ENCODE measurements at regions not wholly inside any gene's neighbourhood (a gene's known extent, or its start where the extent isn't known, plus 50 kb on each side); places are given as distances from the start of the nearest gene placed in this dataset.

GRCh38 chr16:64845071-64845470 is 276.8 kb downstream of the CDH11 start:
- ATAC-seq: no peak

GRCh38 chr16:64841482-64841881 is 280.4 kb downstream of the CDH11 start:
- peaks cover 0 to 17% of the 10 kb centered on the region in 2 donors for H3K36me3 Mint-ChIP-seq
- H3K9me3 Mint-ChIP-seq: peaks cover 40 to 43% of the 10 kb centered on the region in 2 donors
- no peak overlapping the region for H3K27ac Mint-ChIP-seq
- DNase-seq (ENCODE audit: low spot score in 2 of 2) (no peak), ATAC-seq (no peak)

More at GRCh38 chr16:64845071-64845470, 276.8 kb downstream of the CDH11 start:
- DNase-seq (ENCODE audit: low spot score in 2 of 2): no peak
- H3K9me3 Mint-ChIP-seq: peaks cover 31 to 45% of the 10 kb centered on the region in 2 donors
- H3K27ac Mint-ChIP-seq: no peak overlapping the region
- H3K36me3 Mint-ChIP-seq: peaks cover 0 to 10% of the 10 kb centered on the region in 2 donors

GRCh38 chr16:64841071-64841470 is 280.8 kb downstream of the CDH11 start:
- Mint-ChIP-seq H3K27ac (no peak overlapping the region), H3K9me3 (peaks cover 43 to 45% of the 10 kb centered on the region in 2 donors), H3K36me3 (peaks cover 0 to 17% of the 10 kb centered on the region in 2 donors)
- DNase-seq (ENCODE audit: low spot score in 2 of 2) (no peak), ATAC-seq (no peak)

GRCh38 chr16:64830653-64831052 is 291.2 kb downstream of the CDH11 start:
- H3K9me3 Mint-ChIP-seq: peaks cover 17 to 26% of the 10 kb centered on the region in 2 donors
- ATAC-seq (no peak), DNase-seq (ENCODE audit: low spot score in 2 of 2) (no peak)
- H3K27ac Mint-ChIP-seq: no peak overlapping the region
- H3K36me3 Mint-ChIP-seq: peaks cover 0 to 13% of the 10 kb centered on the region in 2 donors

GRCh38 chr16:64829678-64830077 is 292.2 kb downstream of the CDH11 start:
- DNase-seq (ENCODE audit: low spot score in 2 of 2) (no peak), ATAC-seq (no peak)
- Mint-ChIP-seq H3K9me3 (peaks cover 21 to 27% of the 10 kb centered on the region in 2 donors), H3K27ac (no peak overlapping the region), H3K36me3 (peaks cover 0 to 12% of the 10 kb centered on the region in 2 donors)

- Mint-ChIP-seq H3K36me3 (peaks cover 0 to 9% of the 10 kb centered on the region in 2 donors), H3K9me3 (peaks cover 30% of the 10 kb centered on the region in 2 donors), H3K27ac (no peak overlapping the region)
- DNase-seq (ENCODE audit: low spot score in 2 of 2): no peak
- ATAC-seq: no peak
Measured at GRCh38 chr16:64826374-64826773, 295.5 kb downstream of the CDH11 start.

- H3K9me3 Mint-ChIP-seq: peaks cover 30 to 40% of the 10 kb centered on the region in 2 donors
- peaks cover 0 to 13% of the 10 kb centered on the region in 2 donors for H3K36me3 Mint-ChIP-seq
- H3K27ac Mint-ChIP-seq: no peak overlapping the region
- ATAC-seq (no peak), DNase-seq (ENCODE audit: low spot score in 2 of 2) (no peak)
Measured at GRCh38 chr16:64823481-64824075, 298.3 kb downstream of the CDH11 start.

- ATAC-seq: no peak
- H3K9me3 Mint-ChIP-seq: peaks cover 31 to 36% of the 10 kb centered on the region in 2 donors
- H3K36me3 Mint-ChIP-seq: peaks cover 0 to 4% of the 10 kb centered on the region in 2 donors
- no peak for DNase-seq (ENCODE audit: low spot score in 2 of 2)
- H3K27ac Mint-ChIP-seq: no peak overlapping the region
Measured at GRCh38 chr16:64809876-64810629, 311.8 kb downstream of the CDH11 start.

- ATAC-seq: no peak
- Mint-ChIP-seq H3K27ac (no peak overlapping the region), H3K36me3 (peaks cover 0 to 4% of the 10 kb centered on the region in 2 donors), H3K9me3 (peaks cover 35 to 36% of the 10 kb centered on the region in 2 donors)
- DNase-seq (ENCODE audit: low spot score in 2 of 2): no peak
Measured at GRCh38 chr16:64808474-64808873, 313.4 kb downstream of the CDH11 start.

- H3K27ac Mint-ChIP-seq: no peak overlapping the region
- no peak for DNase-seq (ENCODE audit: low spot score in 2 of 2)
- no peaks in the 10 kb centered on the region for H3K36me3 Mint-ChIP-seq
- H3K9me3 Mint-ChIP-seq: peaks cover 26 to 28% of the 10 kb centered on the region in 2 donors
- ATAC-seq: no peak
Measured at GRCh38 chr16:64791756-64792155, 330.1 kb downstream of the CDH11 start.

GRCh38 chr16:64784635-64785034 is 337.2 kb downstream of the CDH11 start:
- ATAC-seq (no peak), DNase-seq (ENCODE audit: low spot score in 2 of 2) (no peak)
- peaks cover 9 to 15% of the 10 kb centered on the region in 2 donors for H3K9me3 Mint-ChIP-seq
- no peak overlapping the region for H3K27ac Mint-ChIP-seq
- H3K36me3 Mint-ChIP-seq: no peaks in the 10 kb centered on the region

GRCh38 chr16:64782484-64782883 is 339.4 kb downstream of the CDH11 start:
- Mint-ChIP-seq H3K9me3 (peaks cover 11 to 14% of the 10 kb centered on the region in 2 donors), H3K36me3 (no peaks in the 10 kb centered on the region), H3K27ac (no peak overlapping the region)
- ATAC-seq (no peak), DNase-seq (ENCODE audit: low spot score in 2 of 2) (no peak)

- no peak for DNase-seq (ENCODE audit: low spot score in 2 of 2)
- peaks cover 10 to 11% of the 10 kb centered on the region in 2 donors for H3K9me3 Mint-ChIP-seq
- H3K36me3 Mint-ChIP-seq: no peaks in the 10 kb centered on the region
- no peak for ATAC-seq
- no peak overlapping the region for H3K27ac Mint-ChIP-seq
Measured at GRCh38 chr16:64780445-64780844, 341.4 kb downstream of the CDH11 start.

GRCh38 chr16:64778777-64779176 is 343.1 kb downstream of the CDH11 start:
- DNase-seq (ENCODE audit: low spot score in 2 of 2): no peak
- H3K36me3 Mint-ChIP-seq: no peaks in the 10 kb centered on the region
- peaks cover 10 to 16% of the 10 kb centered on the region in 2 donors for H3K9me3 Mint-ChIP-seq
- no peak for ATAC-seq
- no peak overlapping the region for H3K27ac Mint-ChIP-seq

- ATAC-seq: no peak
- DNase-seq (ENCODE audit: low spot score in 2 of 2): no peak
- peaks cover 0 to 9% of the 10 kb centered on the region in 2 donors for H3K36me3 Mint-ChIP-seq
- no peak overlapping the region for H3K27ac Mint-ChIP-seq
- peaks cover 13 to 18% of the 10 kb centered on the region in 2 donors for H3K9me3 Mint-ChIP-seq
Measured at GRCh38 chr16:64773638-64774037, 348.2 kb downstream of the CDH11 start.

- Mint-ChIP-seq H3K27ac (no peak overlapping the region), H3K36me3 (peaks cover 0 to 9% of the 10 kb centered on the region in 2 donors), H3K9me3 (peaks cover 13 to 18% of the 10 kb centered on the region in 2 donors)
- DNase-seq (ENCODE audit: low spot score in 2 of 2) (no peak), ATAC-seq (no peak)
Measured at GRCh38 chr16:64773184-64773583, 348.7 kb downstream of the CDH11 start.

- peaks cover 21 to 25% of the 10 kb centered on the region in 2 donors for H3K9me3 Mint-ChIP-seq
- DNase-seq (ENCODE audit: low spot score in 2 of 2) (no peak), ATAC-seq (no peak)
- no peak overlapping the region for H3K27ac Mint-ChIP-seq
- peaks cover 0 to 18% of the 10 kb centered on the region in 2 donors for H3K36me3 Mint-ChIP-seq
Measured at GRCh38 chr16:64771273-64771672, 350.6 kb downstream of the CDH11 start.
